H9 (cell line): ENCODE measurements at regions not wholly inside any gene's neighbourhood (a gene's known extent, or its start where the extent isn't known, plus 50 kb on each side); places are given as distances from the start of the nearest gene placed in this dataset.
"Not testable (repeated sequence)": the region's sequence is repeated elsewhere in the genome, so short reads cannot be mapped to it uniquely, and the experiment has no call there.

Experiments used
- DNase-seq: peaks from one replicate; pipeline ENCODE4 v3.0.0-alpha.2; 2017
- H2AFZ ChIP-seq: one replicate; pipeline ENCODE4 v1.6.1; 2013; ENCODE audit warnings: mild to moderate bottlenecking, low read length, control low read depth, moderate library complexity
- H2AK5ac ChIP-seq: 2 replicates; pipeline ENCODE4 v1.6.1; 2013; ENCODE audit warnings: low read length, control low read depth, mixed read lengths; ENCODE audit not compliant: insufficient read length
- H2BK120ac ChIP-seq: one replicate; pipeline ENCODE4 v1.6.1; 2013; ENCODE audit warnings: low read depth, mild to moderate bottlenecking, low read length, control low read depth, inconsistent platforms; ENCODE audit not compliant: poor library complexity, severe bottlenecking
- H2BK12ac ChIP-seq: 2 replicates; pipeline ENCODE4 v1.6.1; 2013; ENCODE audit warnings: low read length, control low read depth, mixed read lengths, low read depth; ENCODE audit not compliant: insufficient read length
- H2BK15ac ChIP-seq: 2 replicates; pipeline ENCODE4 v1.6.1; 2013; ENCODE audit warnings: low read depth, low read length, control low read depth
- H2BK20ac ChIP-seq: one replicate; pipeline ENCODE4 v1.6.1; 2013; ENCODE audit warnings: low read depth, mild to moderate bottlenecking, low read length, control low read depth, inconsistent platforms; ENCODE audit not compliant: poor library complexity, severe bottlenecking
- H2BK5ac ChIP-seq: 2 replicates; pipeline ENCODE4 v1.6.1; 2013; ENCODE audit warnings: low read length, control low read depth, mixed read lengths; ENCODE audit not compliant: insufficient read length
- H3K14ac ChIP-seq: 2 replicates; pipeline ENCODE4 v1.6.1; 2013; ENCODE audit warnings: low read length, control low read depth; ENCODE audit not compliant: insufficient read depth
- H3K18ac ChIP-seq: 2 replicates; pipeline ENCODE4 v1.6.1; 2013; ENCODE audit warnings: low read depth, mild to moderate bottlenecking, mixed read lengths, low read length, control low read depth; ENCODE audit not compliant: insufficient read length
- H3K23ac ChIP-seq: 2 replicates; pipeline ENCODE4 v1.6.1; 2013; ENCODE audit warnings: low read length, control low read depth, mixed read lengths, low read depth; ENCODE audit not compliant: insufficient read length
- H3K23me2 ChIP-seq: 2 replicates; pipeline ENCODE4 v1.6.1; 2013; ENCODE audit warnings: low read depth, mild to moderate bottlenecking, mixed read lengths, low read length, control low read depth; ENCODE audit not compliant: insufficient read length, poor library complexity, severe bottlenecking
- H3K27ac ChIP-seq: 2 replicates; pipeline ENCODE4 v1.5.1; 2013; ENCODE audit warnings: low read length, control low read depth, mixed read lengths, low read depth; ENCODE audit not compliant: insufficient read length
- H3K27me3 ChIP-seq: 2 replicates; pipeline ENCODE4 v1.6.1; 2013; ENCODE audit warnings: low read length, control low read depth, inconsistent platforms; ENCODE audit not compliant: insufficient read depth
- H3K4ac ChIP-seq: 2 replicates; pipeline ENCODE4 v1.6.1; 2013; ENCODE audit warnings: low read depth, mild to moderate bottlenecking, control low read depth, inconsistent platforms, low read length, moderate library complexity
- H3K4me1 ChIP-seq: 2 replicates; pipeline ENCODE4 v1.6.1; 2013; ENCODE audit warnings: low read length, control low read depth, inconsistent platforms; ENCODE audit not compliant: insufficient read depth
- H3K4me2 ChIP-seq: 2 replicates; pipeline ENCODE4 v1.6.1; 2013; ENCODE audit warnings: low read length, control low read depth, mixed read lengths; ENCODE audit not compliant: insufficient read length, insufficient read depth
- H3K56ac ChIP-seq: 2 replicates; pipeline ENCODE4 v1.6.1; 2013; ENCODE audit warnings: low read depth, mild to moderate bottlenecking, mixed read lengths, low read length, control low read depth; ENCODE audit not compliant: insufficient read length
- H3K79me1 ChIP-seq: 2 replicates; pipeline ENCODE4 v1.6.1; 2013; ENCODE audit warnings: low read depth, mild to moderate bottlenecking, moderate library complexity, low read length, control low read depth, inconsistent platforms; ENCODE audit not compliant: insufficient read depth, poor library complexity, severe bottlenecking
- H3K79me2 ChIP-seq: 2 replicates; pipeline ENCODE4 v1.6.1; 2013; ENCODE audit warnings: low read length, control low read depth, inconsistent platforms; ENCODE audit not compliant: insufficient read depth
- H3K9ac ChIP-seq: 2 replicates; pipeline ENCODE4 v1.6.1; 2013; ENCODE audit warnings: low read length, control low read depth, mixed read lengths; ENCODE audit not compliant: insufficient read length; ENCODE audit errors: extremely low read depth
- H3K9me3 ChIP-seq: one replicate; pipeline ENCODE4 v1.6.1; 2013; ENCODE audit warnings: low read depth, low read length, inconsistent platforms; ENCODE audit not compliant: control insufficient read depth
- H3T11ph ChIP-seq: one replicate; pipeline ENCODE4 v1.6.1; 2013; ENCODE audit warnings: mild to moderate bottlenecking, low read length, control low read depth, inconsistent platforms
- H4K20me1 ChIP-seq: one replicate; pipeline ENCODE4 v1.6.1; 2013; ENCODE audit not compliant: control insufficient read depth, insufficient read length, insufficient read depth
- H4K5ac ChIP-seq: 2 replicates; pipeline ENCODE4 v1.6.1; 2013; ENCODE audit warnings: low read depth, mild to moderate bottlenecking, mixed read lengths, low read length, control low read depth; ENCODE audit not compliant: insufficient read length
- H4K8ac ChIP-seq: replicated peaks from 2 replicates; pipeline ENCODE4 v1.6.1; 2013; ENCODE audit warnings: low read length, control low read depth, mixed read lengths, low read depth; ENCODE audit not compliant: insufficient read length
- H4K91ac ChIP-seq: 2 replicates; pipeline ENCODE4 v1.6.1; 2013; ENCODE audit warnings: low read depth, mild to moderate bottlenecking, moderate library complexity, mixed read lengths, low read length, control low read depth; ENCODE audit not compliant: insufficient read length
- H3K27ac Mint-ChIP-seq, 3 experiments: 2 replicates in 2 of 3; 3 replicates in 1 of 3; pipeline ENCODE4 v1.8.0; 2020 to 2021; ENCODE audit warnings: mixed read lengths in 3 of 3, mild to moderate bottlenecking in 1 of 3, moderate library complexity in 1 of 3
- H3K27me3 Mint-ChIP-seq: 2 replicates; pipeline ENCODE4 v1.8.0; 2021; ENCODE audit warnings: low read depth, mild to moderate bottlenecking, moderate library complexity, mixed read lengths
- H3K36me3 Mint-ChIP-seq, 3 experiments: 2 replicates in 2 of 3; 3 replicates in 1 of 3; pipeline ENCODE4 v1.8.0; 2020 to 2021; ENCODE audit warnings: low read depth in 3 of 3, mixed read lengths in 3 of 3; ENCODE audit not compliant: insufficient read depth in 1 of 3
- H3K4me1 Mint-ChIP-seq, 2 experiments: 2 replicates each; pipeline ENCODE4 v1.8.0; 2020; ENCODE audit warnings: mixed read lengths in 2 of 2
- H3K4me3 Mint-ChIP-seq, 2 experiments: 2 replicates in 1 of 2; 3 replicates in 1 of 2; pipeline ENCODE4 v1.8.0; 2020 to 2021; ENCODE audit warnings: mild to moderate bottlenecking in 2 of 2, mixed read lengths in 2 of 2, moderate library complexity in 1 of 2
- H3K9me3 Mint-ChIP-seq, 2 experiments: 2 replicates in 1 of 2; 3 replicates in 1 of 2; pipeline ENCODE4 v1.8.0; 2020; ENCODE audit warnings: mild to moderate bottlenecking in 2 of 2, mixed read lengths in 2 of 2, moderate library complexity in 1 of 2
- WGBS: extraction: QIAGEN DNeasy Blood & Tissue Kit; methylation state at CpG from one replicate; pipeline ENCODE4 v1.1.7; 2013; ENCODE audit warnings: missing lambda C conversion rate, low lambda C conversion rate, mixed read lengths; ENCODE audit not compliant: insufficient read length; ENCODE audit errors: extremely low coverage; 5-methylcytosine and 5-hydroxymethylcytosine counted together

DNA sequence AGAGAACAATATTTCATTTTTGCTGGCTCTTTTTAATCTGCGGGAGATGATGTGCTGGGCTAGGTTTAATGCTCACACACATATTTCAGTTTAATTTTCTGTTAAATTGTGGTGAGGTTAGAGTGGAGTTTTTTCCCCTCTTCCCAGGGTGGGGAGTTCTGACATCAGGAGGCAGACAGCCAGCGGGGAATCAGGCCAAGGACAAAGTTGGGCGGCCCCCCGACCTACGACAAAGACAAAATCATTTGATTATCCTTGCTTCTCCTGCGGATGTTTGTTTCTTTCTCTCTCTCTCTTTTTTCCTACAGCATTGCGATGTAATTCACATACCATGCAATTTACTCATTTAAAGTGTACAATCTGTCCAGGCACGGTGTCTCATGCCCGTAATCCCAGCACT lies 295.9 kb downstream of the NPIPA7 start:
- H3K23me2 ChIP-seq, H4K8ac ChIP-seq, H2AFZ ChIP-seq, H3K23ac ChIP-seq, H2BK12ac ChIP-seq, H3K79me1 ChIP-seq, H3K9ac ChIP-seq, H3K27me3 ChIP-seq, H3K27me3 Mint-ChIP-seq, H3K4me2 ChIP-seq, H2BK120ac ChIP-seq, H4K91ac ChIP-seq, H3K4me3 Mint-ChIP-seq, H2AK5ac ChIP-seq, H3K27ac ChIP-seq, DNase-seq, H4K20me1 ChIP-seq, H3K4me1 Mint-ChIP-seq, H3K18ac ChIP-seq, H3K27ac Mint-ChIP-seq, H3K14ac ChIP-seq, H3K4me1 ChIP-seq, H3K9me3 ChIP-seq, H2BK15ac ChIP-seq, H3K9me3 Mint-ChIP-seq, H3K79me2 ChIP-seq, H3K36me3 Mint-ChIP-seq, H3K56ac ChIP-seq, H3T11ph ChIP-seq, H4K5ac ChIP-seq, H2BK5ac ChIP-seq, H2BK20ac ChIP-seq, H3K4ac ChIP-seq: not testable (repeated sequence)
- WGBS: no CpG with 5 or more reads among the region's 9 CpGs

DNA sequence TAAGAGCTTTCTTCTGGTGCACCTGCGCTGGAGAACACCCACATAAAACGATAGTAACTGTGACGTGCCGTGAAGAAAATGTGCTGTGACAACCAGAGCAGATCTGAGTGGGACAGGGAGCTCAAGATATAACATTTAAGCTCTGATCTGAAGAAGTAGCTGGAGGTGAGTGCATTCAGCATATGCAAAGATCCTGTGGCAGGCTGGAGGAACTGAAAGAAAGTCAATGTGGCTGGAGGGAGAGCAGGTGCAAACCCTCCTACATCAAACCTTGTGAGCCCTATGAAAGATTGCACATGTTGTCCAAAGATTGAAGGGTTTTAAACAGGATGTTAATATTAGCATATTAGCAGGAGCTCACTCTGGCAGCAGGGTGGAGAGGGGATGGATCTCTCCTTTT lies 342.9 kb downstream of the NPIPA7 start:
- H3K27me3 Mint-ChIP-seq, H3K79me2 ChIP-seq, H3K36me3 Mint-ChIP-seq, H3K27me3 ChIP-seq, H3K14ac ChIP-seq, H3K23me2 ChIP-seq, H2BK5ac ChIP-seq, H3K4me2 ChIP-seq, H3K23ac ChIP-seq, H3K9me3 Mint-ChIP-seq, H2BK15ac ChIP-seq, H3T11ph ChIP-seq, H4K5ac ChIP-seq, H3K9ac ChIP-seq, H4K20me1 ChIP-seq, H2BK120ac ChIP-seq, H2BK12ac ChIP-seq, H3K4me3 Mint-ChIP-seq, H3K18ac ChIP-seq, H4K8ac ChIP-seq, H3K4ac ChIP-seq, H3K79me1 ChIP-seq, H2BK20ac ChIP-seq, H3K4me1 Mint-ChIP-seq, H2AK5ac ChIP-seq, H3K56ac ChIP-seq, H3K27ac ChIP-seq, H3K9me3 ChIP-seq, H3K4me1 ChIP-seq, DNase-seq, H2AFZ ChIP-seq, H3K27ac Mint-ChIP-seq, H4K91ac ChIP-seq: not testable (repeated sequence)
- WGBS: no CpG with 5 or more reads among the region's 4 CpGs

GRCh38 chr16:16722666-16723065 lies 343.7 kb downstream of the NPIPA7 start:
- H3K56ac ChIP-seq, H2BK120ac ChIP-seq, H4K8ac ChIP-seq, H3K4me1 ChIP-seq, H3K4me1 Mint-ChIP-seq, H3K27ac ChIP-seq, H2BK15ac ChIP-seq, H3K4me3 Mint-ChIP-seq, H2BK20ac ChIP-seq, H3K4ac ChIP-seq, H4K5ac ChIP-seq, H3T11ph ChIP-seq, H3K9me3 ChIP-seq, H3K18ac ChIP-seq, H3K4me2 ChIP-seq, H3K23me2 ChIP-seq, H3K23ac ChIP-seq, H3K9me3 Mint-ChIP-seq, H3K36me3 Mint-ChIP-seq, H3K14ac ChIP-seq, H3K27me3 Mint-ChIP-seq, H3K9ac ChIP-seq, H2AK5ac ChIP-seq, DNase-seq, H2AFZ ChIP-seq, H2BK5ac ChIP-seq, H2BK12ac ChIP-seq, H3K27me3 ChIP-seq, H3K27ac Mint-ChIP-seq, H4K91ac ChIP-seq, H3K79me2 ChIP-seq, H4K20me1 ChIP-seq, H3K79me1 ChIP-seq: not testable (repeated sequence)
- WGBS: no CpG with 5 or more reads among the region's 4 CpGs
